Activated CD8-positive, alpha-beta memory T cell treated with anti-CD3 and anti-CD28 coated beads, Interleukin-2, amount 50 U/mL, for 4 hours (primary cell): ENCODE measurements at regions not wholly inside any gene's neighbourhood (a gene's known extent, or its start where the extent isn't known, plus 50 kb on each side); places are given as distances from the start of the nearest gene placed in this dataset.

ENCODE experiments used
- DNase-seq: peaks from one replicate; pipeline ENCODE4 v3.0.0-alpha.2; 2020

GRCh38 chr11:123378096-123378495, 52.0 kb upstream of the GRAMD1B start:
- DNase-seq: no peak

GRCh38 chr11:123377355-123377754, 52.7 kb upstream of the GRAMD1B start:
- no peak for DNase-seq

- no peak for DNase-seq
Measured at GRCh38 chr11:123375832-123376231, 54.2 kb upstream of the GRAMD1B start.

GRCh38 chr11:123374622-123374968, 55.5 kb upstream of the GRAMD1B start:
- DNase-seq: no peak

GRCh38 chr11:123373754-123374621, 56.1 kb upstream of the GRAMD1B start:
- no peak for DNase-seq

- DNase-seq: no peak
Measured at GRCh38 chr11:123371506-123372297, 58.4 kb upstream of the GRAMD1B start.

GRCh38 chr11:123366924-123367323, 63.1 kb upstream of the GRAMD1B start:
- no peak for DNase-seq

GRCh38 chr11:123365955-123366354, 64.1 kb upstream of the GRAMD1B start:
- no peak for DNase-seq

GRCh38 chr11:123364080-123364479, 66.0 kb upstream of the GRAMD1B start:
- no peak for DNase-seq

- no peak for DNase-seq
Measured at GRCh38 chr11:123363556-123363955, 66.5 kb upstream of the GRAMD1B start.

- DNase-seq: no peak
Measured at GRCh38 chr11:123362941-123363340, 67.1 kb upstream of the GRAMD1B start.

GRCh38 chr11:123362186-123362585, 67.9 kb upstream of the GRAMD1B start:
- no peak for DNase-seq

- no peak for DNase-seq
Measured at GRCh38 chr11:123361110-123361509, 69.0 kb upstream of the GRAMD1B start.

GRCh38 chr11:123360267-123360936, 69.7 kb upstream of the GRAMD1B start:
- no peak for DNase-seq

GRCh38 chr11:123357990-123358827, 71.9 kb upstream of the GRAMD1B start:
- DNase-seq: no peak

GRCh38 chr11:123357353-123357989, 72.6 kb upstream of the GRAMD1B start:
- DNase-seq: no peak

- DNase-seq: no peak
Measured at GRCh38 chr11:123356539-123356938, 73.5 kb upstream of the GRAMD1B start.

- DNase-seq: no peak
Measured at GRCh38 chr11:123354371-123354975, 75.6 kb upstream of the GRAMD1B start.

GRCh38 chr11:123351375-123351774, 78.7 kb upstream of the GRAMD1B start:
- no peak for DNase-seq

GRCh38 chr11:123349382-123349781, 80.7 kb upstream of the GRAMD1B start:
- no peak for DNase-seq

GRCh38 chr11:123344790-123345357, 85.2 kb upstream of the GRAMD1B start:
- DNase-seq: no peak
